HCEC 1CT (cell line): ENCODE measurements at regions not wholly inside any gene's neighbourhood (a gene's known extent, or its start where the extent isn't known, plus 50 kb on each side); places are given as distances from the start of the nearest gene placed in this dataset.

Source experiments
- DNase-seq: peaks from one replicate; pipeline ENCODE4 v3.0.0-alpha.2; 2017

GRCh38 chr5:8870349-8870958 is 675.4 kb downstream of the SEMA5A start:
- no peak for DNase-seq

GRCh38 chr5:8870959-8871355 is 674.9 kb downstream of the SEMA5A start:
- DNase-seq = no peak

- no peak for DNase-seq
Measured at GRCh38 chr5:8871446-8871845, 674.4 kb downstream of the SEMA5A start.

- DNase-seq = no peak
Measured at GRCh38 chr5:8875722-8876121, 670.2 kb downstream of the SEMA5A start.

DNA sequence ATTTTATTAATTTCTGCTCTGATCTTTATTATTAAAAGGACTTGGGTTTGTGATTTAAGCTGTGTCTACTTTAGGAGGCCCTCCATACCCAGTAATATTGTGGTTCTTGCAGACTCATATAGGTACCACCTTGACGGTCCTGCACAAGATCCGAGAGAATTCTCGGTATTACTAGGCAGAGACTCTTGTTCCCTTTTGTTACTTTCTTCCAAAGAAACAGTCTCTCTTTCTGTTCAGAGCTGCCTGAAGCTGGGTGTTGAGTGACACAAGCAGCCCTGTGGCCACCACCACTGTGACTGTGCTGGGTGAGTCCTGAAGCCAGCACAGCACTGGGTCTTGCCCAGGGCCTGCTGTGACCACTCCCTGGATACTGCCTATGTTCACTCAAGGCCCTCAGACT is 666.6 kb downstream of the SEMA5A start:
- DNase-seq = no peak

- peak; percentile 4 for DNase-seq
Measured at GRCh38 chr5:8884029-8884428, 661.8 kb downstream of the SEMA5A start.

DNA sequence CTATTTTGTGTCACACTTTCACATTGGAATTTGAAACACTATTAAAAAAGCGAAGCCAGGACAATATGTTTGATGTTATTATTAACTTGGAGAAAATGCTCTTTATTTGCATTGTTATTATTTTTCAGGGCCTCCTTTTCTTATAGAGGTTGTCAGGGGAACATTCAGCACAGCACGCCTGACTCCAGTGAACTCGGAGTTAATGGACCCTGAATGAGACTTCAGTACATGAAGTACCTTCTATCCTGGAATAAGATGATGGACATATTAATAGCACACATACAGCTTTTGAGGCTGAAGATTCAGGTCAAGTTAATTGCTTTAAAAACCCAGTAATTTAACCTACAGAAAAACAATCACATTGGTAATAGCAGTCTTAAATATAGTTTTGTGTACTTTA is 652.9 kb downstream of the SEMA5A start:
- no peak for DNase-seq

GRCh38 chr5:8894031-8894430 is 651.8 kb downstream of the SEMA5A start:
- no peak for DNase-seq

- no peak for DNase-seq
Measured at GRCh38 chr5:8895062-8895461, 650.8 kb downstream of the SEMA5A start.

DNA sequence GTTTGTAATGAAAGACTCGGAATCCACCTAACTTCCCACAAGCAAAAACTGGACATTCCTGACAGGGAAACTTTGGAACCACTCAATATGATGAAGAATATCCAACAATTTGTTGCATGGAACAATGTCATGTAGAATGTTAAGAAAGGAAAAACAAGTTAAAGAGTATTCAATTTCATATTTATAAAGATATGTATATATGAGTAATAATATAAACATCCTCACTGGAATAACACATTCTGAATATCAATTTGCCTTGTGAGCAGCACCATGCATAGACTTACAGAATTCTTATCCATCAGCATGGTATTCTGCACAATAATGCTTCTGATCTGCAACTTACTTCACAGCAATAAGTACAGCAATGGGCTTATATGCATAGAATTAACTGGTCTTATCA is 650.3 kb downstream of the SEMA5A start:
- DNase-seq = peak; percentile 21

- no peak for DNase-seq
Measured at GRCh38 chr5:8897316-8897715, 648.6 kb downstream of the SEMA5A start.

DNA sequence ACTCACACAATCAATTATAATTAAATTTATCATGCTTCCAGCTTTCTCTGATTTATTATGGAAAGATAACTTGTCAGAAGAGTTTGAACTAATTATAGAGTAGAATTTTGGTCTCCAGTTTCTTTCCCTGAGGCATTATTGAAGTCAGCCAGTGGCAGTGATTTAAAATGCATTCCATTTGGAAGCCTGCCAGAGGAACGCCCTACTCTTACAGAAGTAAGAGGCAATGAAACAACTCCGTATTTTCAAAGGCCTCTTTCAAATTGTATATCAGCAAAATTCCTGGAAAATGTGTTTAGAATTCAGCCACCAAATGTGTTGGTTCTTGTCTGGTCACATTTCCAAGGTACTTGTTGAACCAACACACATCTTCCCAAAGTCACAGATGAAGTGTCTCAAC is 640.9 kb downstream of the SEMA5A start:
- DNase-seq = no peak

- DNase-seq = peak; percentile 94
Measured at GRCh38 chr5:8906303-8906967, 639.4 kb downstream of the SEMA5A start.

DNA sequence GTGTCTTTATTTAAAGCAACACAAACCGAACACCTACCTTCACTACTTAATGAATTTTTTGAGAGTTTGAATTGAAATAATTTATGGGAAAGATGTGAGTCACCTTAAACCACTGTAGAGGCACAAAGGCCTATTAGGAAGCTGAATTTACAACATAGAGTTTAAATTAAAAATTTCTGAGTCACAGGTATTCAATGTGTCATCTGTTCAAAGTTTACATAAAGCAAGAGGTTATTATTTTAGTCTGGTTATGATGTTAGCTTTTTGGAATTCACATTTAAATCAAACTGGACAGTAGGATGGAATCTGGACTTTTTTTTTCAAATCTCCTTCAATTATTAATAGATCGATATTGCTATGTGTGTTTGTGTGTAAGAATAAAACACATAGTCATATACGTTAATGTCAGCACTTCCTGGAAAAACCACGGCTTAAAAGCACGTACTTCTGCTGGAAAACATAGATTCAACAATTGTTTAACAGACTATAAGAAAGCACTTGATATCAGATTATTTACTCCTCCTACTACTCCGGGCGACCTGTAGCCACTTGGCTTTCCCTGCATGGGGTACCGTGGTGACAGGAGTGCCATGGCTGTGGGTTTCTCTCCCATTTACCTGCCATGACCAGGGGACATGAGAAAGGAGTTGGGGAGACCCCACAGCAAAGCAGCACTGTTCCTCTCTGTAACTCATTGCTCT is 638.6 kb downstream of the SEMA5A start:
- DNase-seq = peak; percentile 97

DNA sequence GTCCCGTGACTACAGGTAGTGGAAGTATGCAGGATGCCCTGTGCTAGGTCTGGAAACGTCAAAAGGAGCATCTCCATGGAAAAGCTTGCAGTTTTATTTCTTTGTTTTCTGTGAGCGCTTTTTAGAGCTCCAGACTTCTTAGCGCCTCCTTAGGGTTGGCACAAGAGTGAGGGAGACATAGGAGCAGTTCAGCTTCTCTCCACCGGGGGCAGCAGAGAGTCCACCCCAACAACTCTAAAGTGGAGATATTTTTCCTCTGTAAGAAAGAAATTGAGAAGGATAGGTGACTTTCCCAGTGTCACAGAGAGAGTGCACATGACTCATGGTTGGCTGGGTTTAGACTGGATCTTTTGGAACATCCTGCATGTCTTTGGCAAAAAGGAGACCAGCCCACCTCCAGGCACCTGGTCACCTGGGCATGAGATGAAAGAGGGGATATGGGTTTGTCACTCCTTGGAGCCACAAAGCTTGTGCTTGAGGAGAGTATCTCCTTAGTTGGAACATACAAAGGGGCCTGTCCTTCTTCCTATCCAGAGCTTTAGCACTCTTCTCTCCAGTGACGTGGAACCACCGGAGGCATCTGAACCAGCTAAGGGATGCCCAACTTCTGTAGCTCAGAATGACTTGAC is 637.7 kb downstream of the SEMA5A start:
- DNase-seq = peak; percentile 36

- peak; percentile 45 for DNase-seq
Measured at GRCh38 chr5:8912106-8912505, 633.8 kb downstream of the SEMA5A start.

DNA sequence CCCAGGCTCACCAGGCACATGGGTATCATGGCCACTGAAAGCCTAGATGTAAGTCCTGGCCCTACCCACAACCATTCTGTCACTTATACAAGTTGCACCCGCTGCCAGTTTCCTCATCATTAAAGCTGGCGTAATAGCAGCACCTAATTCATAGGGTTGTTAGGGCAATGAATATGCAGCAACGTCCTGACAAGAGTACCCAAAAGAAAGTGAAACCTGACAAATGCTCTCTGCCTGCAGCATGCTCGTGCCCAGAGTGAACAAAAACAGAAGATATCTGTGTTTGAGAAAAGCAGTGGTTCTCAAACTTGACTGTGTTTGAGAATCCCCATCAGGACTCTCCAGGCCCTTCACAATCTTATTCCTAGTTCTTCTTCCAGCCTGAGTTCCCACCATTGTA is 632.4 kb downstream of the SEMA5A start:
- DNase-seq = no peak

GRCh38 chr5:8919096-8919495 is 626.8 kb downstream of the SEMA5A start:
- DNase-seq = no peak

- DNase-seq = no peak
Measured at GRCh38 chr5:8923526-8923925, 622.3 kb downstream of the SEMA5A start.

DNA sequence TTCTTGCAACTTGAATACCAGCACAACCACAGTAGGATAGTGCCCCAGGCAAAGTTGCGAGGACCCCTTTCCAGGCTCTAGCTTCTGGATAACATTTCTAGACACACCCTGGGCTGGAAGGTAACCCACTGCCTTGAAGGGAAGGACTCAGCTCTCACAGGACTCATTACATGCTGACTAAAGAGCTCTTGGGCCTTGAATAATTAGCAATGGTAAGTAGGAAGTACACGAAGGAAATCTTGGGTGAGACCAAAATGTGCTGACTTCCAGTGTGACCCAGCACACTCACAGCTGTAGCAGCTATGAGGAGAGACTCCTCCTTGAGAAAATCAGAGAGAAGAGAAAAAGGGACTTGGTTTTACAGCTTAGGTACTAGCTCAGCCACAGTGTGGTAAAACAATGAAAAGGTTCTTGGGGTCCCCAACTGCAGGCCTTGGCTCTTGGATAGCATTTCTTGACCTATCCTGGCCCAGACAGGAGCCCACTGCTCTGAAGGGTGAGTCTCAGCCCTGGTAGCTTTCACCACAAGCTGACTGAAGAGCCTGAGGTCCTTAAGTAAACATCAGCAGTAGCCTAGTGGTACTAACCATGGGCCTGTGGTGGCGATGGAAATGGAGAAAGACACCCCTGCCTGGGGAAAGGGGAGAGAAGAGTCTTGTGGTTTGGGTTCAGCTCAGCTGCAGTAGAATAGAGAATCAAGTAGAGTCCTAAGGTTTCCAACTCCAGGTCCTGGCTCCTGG is 621.7 kb downstream of the SEMA5A start:
- no peak for DNase-seq

DNA sequence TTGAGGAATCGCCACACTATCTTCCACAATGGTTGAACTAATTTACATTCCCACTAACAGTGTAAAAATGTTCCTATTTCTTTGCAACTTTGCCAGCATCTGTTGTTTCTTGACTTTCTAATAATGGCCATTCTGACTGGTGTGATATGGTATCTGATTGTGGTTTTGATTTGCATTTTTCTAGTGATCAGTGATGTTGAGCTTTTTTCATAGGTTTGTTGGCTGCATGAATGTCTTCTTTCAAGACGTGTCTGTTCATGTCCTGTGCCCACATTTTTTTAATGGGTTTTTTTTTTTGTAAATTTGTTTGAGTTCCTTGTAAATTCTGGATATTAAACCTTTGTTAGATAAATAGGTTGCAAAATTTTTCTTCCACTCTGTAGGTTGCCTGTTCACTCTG is 615.9 kb downstream of the SEMA5A start:
- DNase-seq = no peak

DNA sequence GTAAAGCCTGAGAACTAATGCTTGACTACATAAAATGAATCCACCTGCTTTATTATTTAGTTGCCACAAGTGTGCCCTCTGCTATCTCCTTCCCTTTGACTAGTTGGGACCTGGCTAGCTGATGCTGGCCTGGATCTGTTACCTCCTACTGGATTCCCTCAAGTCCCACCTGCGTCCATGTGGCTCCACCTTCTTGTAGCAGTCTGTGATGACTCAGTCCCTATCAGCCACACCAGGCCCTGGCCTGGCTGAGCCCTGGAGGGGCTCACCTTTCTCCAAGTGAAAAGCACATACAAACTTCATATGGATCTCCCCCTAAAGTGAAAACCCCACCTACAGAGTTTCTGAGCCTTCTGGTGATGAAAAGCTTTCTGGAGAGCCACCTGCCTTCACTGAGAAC is 611.4 kb downstream of the SEMA5A start:
- no peak for DNase-seq

GRCh38 chr5:8940934-8941333 is 604.9 kb downstream of the SEMA5A start:
- no peak for DNase-seq
